ENCODE measurements at regions not wholly inside any gene's neighbourhood (a gene's known extent, or its start where the extent isn't known, plus 50 kb on each side); places are given as distances from the start of the nearest gene placed in this dataset.
A peak's percentile ranks its signal among the peaks of the same experiment; 100 is the strongest.

DNA sequence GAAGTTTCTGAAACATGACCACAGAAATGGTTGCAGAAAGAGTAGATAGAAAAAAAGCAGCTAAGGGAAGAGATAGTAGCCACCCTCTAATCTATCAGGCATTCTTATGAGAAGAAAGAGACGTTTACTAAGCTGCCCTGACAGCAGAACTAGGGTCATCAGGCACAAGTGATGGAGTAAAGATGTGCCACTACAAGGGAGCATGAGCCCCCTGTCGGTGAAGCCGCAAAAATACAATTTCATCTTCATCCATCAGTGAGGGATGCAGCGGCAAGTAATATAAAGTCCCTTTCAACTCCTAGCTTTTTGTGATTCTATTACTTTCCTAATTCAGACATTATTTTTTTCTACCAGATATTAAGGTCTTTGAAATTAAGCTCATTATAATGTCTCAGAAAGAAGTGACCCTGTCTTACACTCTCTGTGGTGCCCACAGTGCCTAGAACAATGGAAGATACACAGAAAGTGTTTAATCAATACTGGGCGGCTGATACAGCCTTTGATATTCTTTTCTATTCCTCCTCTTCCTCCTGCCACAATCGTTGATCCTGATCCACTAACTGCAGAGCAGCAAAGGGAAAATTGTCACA is 651.6 kb downstream of the NTRK3 start:
- Histone ChIP-seq H4K20me1 (ENCODE audit: insufficient read depth) (no peaks in the 10 kb centered on the region), H3K9ac (ENCODE audit: low read length) (no peak overlapping the region), H3K27ac (ENCODE audit: low read length) (no peak overlapping the region), H3K9me3 (ENCODE audit: low read length) (no peaks in the 10 kb centered on the region), H3K79me2 (replicated peaks; ENCODE audit: insufficient read depth, low read length) (no peaks in the 10 kb centered on the region), H3K27me3 (ENCODE audit: insufficient read depth, low read depth, low read length) (no peaks in the 10 kb centered on the region), H3K4me3 (ENCODE audit: low read length) (no peak overlapping the region), H2AFZ (ENCODE audit: low read depth, low read length) (no peak overlapping the region), H3K4me2 (ENCODE audit: low read length) (no peak overlapping the region), H3K36me3 (ENCODE audit: insufficient read depth, low read length) (no peaks in the 10 kb centered on the region), H3K9me2 (ENCODE audit: insufficient read depth, low read length) (no peaks in the 10 kb centered on the region), H3F3A (ENCODE audit: insufficient read depth, low read length, poor library complexity, severe bottlenecking) (no peaks in the 10 kb centered on the region)
- TF ChIP-seq RAD21 (conservative IDR thresholded peaks at IDR 0.05) (peak; percentile 50), MXI1 (conservative IDR thresholded peaks at IDR 0.05; ENCODE audit: poor library complexity, severe bottlenecking) (no peak), POLR2AphosphoS5 (IDR thresholded peaks at IDR 0.05) (no peak), TAF1 (IDR thresholded peaks at IDR 0.05; ENCODE audit: low read depth) (no peak), EP300 (conservative IDR thresholded peaks at IDR 0.05; ENCODE audit: poor library complexity, severe bottlenecking) (no peak), EZH2 (IDR thresholded peaks at IDR 0.05; ENCODE audit: borderline replicate concordance, insufficient read depth, low read length, poor library complexity, severe bottlenecking) (no peak), SMC3 (conservative IDR thresholded peaks at IDR 0.05; ENCODE audit: poor library complexity) (peak; percentile 36)
- TF ChIP-seq, protein P1, sequence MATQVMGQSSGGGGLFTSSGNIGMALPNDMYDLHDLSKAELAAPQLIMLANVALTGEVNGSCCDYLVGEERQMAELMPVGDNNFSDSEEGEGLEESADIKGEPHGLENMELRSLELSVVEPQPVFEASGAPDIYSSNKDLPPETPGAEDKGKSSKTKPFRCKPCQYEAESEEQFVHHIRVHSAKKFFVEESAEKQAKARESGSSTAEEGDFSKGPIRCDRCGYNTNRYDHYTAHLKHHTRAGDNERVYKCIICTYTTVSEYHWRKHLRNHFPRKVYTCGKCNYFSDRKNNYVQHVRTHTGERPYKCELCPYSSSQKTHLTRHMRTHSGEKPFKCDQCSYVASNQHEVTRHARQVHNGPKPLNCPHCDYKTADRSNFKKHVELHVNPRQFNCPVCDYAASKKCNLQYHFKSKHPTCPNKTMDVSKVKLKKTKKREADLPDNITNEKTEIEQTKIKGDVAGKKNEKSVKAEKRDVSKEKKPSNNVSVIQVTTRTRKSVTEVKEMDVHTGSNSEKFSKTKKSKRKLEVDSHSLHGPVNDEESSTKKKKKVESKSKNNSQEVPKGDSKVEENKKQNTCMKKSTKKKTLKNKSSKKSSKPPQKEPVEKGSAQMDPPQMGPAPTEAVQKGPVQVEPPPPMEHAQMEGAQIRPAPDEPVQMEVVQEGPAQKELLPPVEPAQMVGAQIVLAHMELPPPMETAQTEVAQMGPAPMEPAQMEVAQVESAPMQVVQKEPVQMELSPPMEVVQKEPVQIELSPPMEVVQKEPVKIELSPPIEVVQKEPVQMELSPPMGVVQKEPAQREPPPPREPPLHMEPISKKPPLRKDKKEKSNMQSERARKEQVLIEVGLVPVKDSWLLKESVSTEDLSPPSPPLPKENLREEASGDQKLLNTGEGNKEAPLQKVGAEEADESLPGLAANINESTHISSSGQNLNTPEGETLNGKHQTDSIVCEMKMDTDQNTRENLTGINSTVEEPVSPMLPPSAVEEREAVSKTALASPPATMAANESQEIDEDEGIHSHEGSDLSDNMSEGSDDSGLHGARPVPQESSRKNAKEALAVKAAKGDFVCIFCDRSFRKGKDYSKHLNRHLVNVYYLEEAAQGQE (IDR thresholded peaks at IDR 0.05; ENCODE audit: borderline replicate concordance): no peak
- TF ChIP-seq, protein P2, sequence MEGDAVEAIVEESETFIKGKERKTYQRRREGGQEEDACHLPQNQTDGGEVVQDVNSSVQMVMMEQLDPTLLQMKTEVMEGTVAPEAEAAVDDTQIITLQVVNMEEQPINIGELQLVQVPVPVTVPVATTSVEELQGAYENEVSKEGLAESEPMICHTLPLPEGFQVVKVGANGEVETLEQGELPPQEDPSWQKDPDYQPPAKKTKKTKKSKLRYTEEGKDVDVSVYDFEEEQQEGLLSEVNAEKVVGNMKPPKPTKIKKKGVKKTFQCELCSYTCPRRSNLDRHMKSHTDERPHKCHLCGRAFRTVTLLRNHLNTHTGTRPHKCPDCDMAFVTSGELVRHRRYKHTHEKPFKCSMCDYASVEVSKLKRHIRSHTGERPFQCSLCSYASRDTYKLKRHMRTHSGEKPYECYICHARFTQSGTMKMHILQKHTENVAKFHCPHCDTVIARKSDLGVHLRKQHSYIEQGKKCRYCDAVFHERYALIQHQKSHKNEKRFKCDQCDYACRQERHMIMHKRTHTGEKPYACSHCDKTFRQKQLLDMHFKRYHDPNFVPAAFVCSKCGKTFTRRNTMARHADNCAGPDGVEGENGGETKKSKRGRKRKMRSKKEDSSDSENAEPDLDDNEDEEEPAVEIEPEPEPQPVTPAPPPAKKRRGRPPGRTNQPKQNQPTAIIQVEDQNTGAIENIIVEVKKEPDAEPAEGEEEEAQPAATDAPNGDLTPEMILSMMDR (IDR thresholded peaks at IDR 0.05; ENCODE audit: poor library complexity, severe bottlenecking): peak; percentile 46

DNA sequence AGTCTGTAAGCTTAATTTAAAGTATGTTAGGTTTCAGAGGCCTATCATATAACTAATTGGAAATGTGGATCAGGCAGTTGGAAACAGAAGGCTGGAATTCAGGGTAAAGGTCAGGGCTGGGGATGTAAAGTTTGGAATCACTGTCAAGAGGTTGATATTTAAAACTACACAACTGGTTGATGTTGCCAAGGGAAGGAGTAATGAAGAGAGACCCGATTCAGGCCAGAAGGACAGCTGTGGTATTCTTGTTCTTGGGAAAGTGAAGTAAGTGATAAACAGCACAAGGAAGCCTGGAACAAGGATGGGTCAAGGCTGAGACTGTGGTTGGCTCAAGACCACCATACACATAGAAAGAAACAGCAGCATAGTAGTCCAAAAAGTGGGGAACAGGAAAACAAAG is 654.2 kb downstream of the NTRK3 start:
- Histone ChIP-seq H3K9ac (ENCODE audit: low read length) (no peak overlapping the region), H3K4me2 (ENCODE audit: low read length) (no peak overlapping the region), H3K4me3 (ENCODE audit: low read length) (no peak overlapping the region), H3K9me3 (ENCODE audit: low read length) (no peaks in the 10 kb centered on the region), H3K27ac (ENCODE audit: low read length) (no peak overlapping the region), H3K9me2 (ENCODE audit: insufficient read depth, low read length) (no peaks in the 10 kb centered on the region), H4K20me1 (ENCODE audit: insufficient read depth) (no peaks in the 10 kb centered on the region), H3K27me3 (ENCODE audit: insufficient read depth, low read depth, low read length) (no peaks in the 10 kb centered on the region), H3K36me3 (ENCODE audit: insufficient read depth, low read length) (no peaks in the 10 kb centered on the region), H3F3A (ENCODE audit: insufficient read depth, low read length, poor library complexity, severe bottlenecking) (no peaks in the 10 kb centered on the region), H3K79me2 (replicated peaks; ENCODE audit: insufficient read depth, low read length) (no peaks in the 10 kb centered on the region), H2AFZ (ENCODE audit: low read depth, low read length) (no peak overlapping the region)
- TF ChIP-seq, protein P1 (IDR thresholded peaks at IDR 0.05; ENCODE audit: borderline replicate concordance): no peak
- TF ChIP-seq MXI1 (conservative IDR thresholded peaks at IDR 0.05; ENCODE audit: poor library complexity, severe bottlenecking) (no peak), RAD21 (conservative IDR thresholded peaks at IDR 0.05) (no peak), POLR2AphosphoS5 (IDR thresholded peaks at IDR 0.05) (no peak), SMC3 (conservative IDR thresholded peaks at IDR 0.05; ENCODE audit: poor library complexity) (no peak), EZH2 (IDR thresholded peaks at IDR 0.05; ENCODE audit: borderline replicate concordance, insufficient read depth, low read length, poor library complexity, severe bottlenecking) (no peak), EP300 (conservative IDR thresholded peaks at IDR 0.05; ENCODE audit: poor library complexity, severe bottlenecking) (no peak), TAF1 (IDR thresholded peaks at IDR 0.05; ENCODE audit: low read depth) (no peak)
- TF ChIP-seq, protein P2 (IDR thresholded peaks at IDR 0.05; ENCODE audit: poor library complexity, severe bottlenecking): no peak

Data from neural cell (in vitro differentiated cells).